Mesenchymal stem cell (in vitro differentiated cells and primary cell): ENCODE measurements at regions not wholly inside any gene's neighbourhood (a gene's known extent, or its start where the extent isn't known, plus 50 kb on each side); places are given as distances from the start of the nearest gene placed in this dataset.

ENCODE experiments used
- DNase-seq: peaks from one replicate; pipeline ENCODE4 v3.0.0-alpha.2; 2013
- H2AFZ ChIP-seq: one replicate; pipeline ENCODE4 v1.6.1; 2013; ENCODE audit warnings: low read depth, mild to moderate bottlenecking, control low read depth, inconsistent platforms, low read length, moderate library complexity
- H2AK5ac ChIP-seq: 2 replicates; pipeline ENCODE4 v1.6.1; 2013; ENCODE audit warnings: low read length, moderate library complexity, mild to moderate bottlenecking, inconsistent platforms; ENCODE audit not compliant: severe bottlenecking
- H2BK120ac ChIP-seq: one replicate; pipeline ENCODE4 v1.6.1; 2013; ENCODE audit warnings: low read depth, mild to moderate bottlenecking, inconsistent platforms, low read length, moderate library complexity
- H2BK12ac ChIP-seq, 2 experiments: one replicate each; pipeline ENCODE4 v1.6.1; 2013; ENCODE audit warnings: inconsistent platforms in 2 of 2, low read length in 2 of 2, mild to moderate bottlenecking in 2 of 2, moderate library complexity in 2 of 2, control low read depth in 1 of 2
- H2BK15ac ChIP-seq: one replicate; pipeline ENCODE4 v1.6.1; 2013; ENCODE audit warnings: mild to moderate bottlenecking, low read depth, inconsistent platforms; ENCODE audit not compliant: poor library complexity, severe bottlenecking
- H2BK5ac ChIP-seq: 2 replicates; pipeline ENCODE4 v1.6.1; 2013; ENCODE audit warnings: low read depth, mild to moderate bottlenecking, low read length, control low read depth, inconsistent platforms; ENCODE audit not compliant: poor library complexity, severe bottlenecking
- H3K14ac ChIP-seq, 2 experiments: one replicate each; pipeline ENCODE4 v1.6.1; 2013; ENCODE audit warnings: inconsistent platforms in 2 of 2, low read length in 2 of 2, control low read depth in 1 of 2, mild to moderate bottlenecking in 1 of 2, moderate library complexity in 1 of 2
- H3K18ac ChIP-seq, 2 experiments: one replicate each; pipeline ENCODE4 v1.6.1; 2013; ENCODE audit warnings: inconsistent platforms in 2 of 2, low read length in 2 of 2, control low read depth in 1 of 2, low read depth in 1 of 2, mild to moderate bottlenecking in 1 of 2
- H3K23ac ChIP-seq, 2 experiments: one replicate each; pipeline ENCODE4 v1.6.1; 2013; ENCODE audit warnings: inconsistent platforms in 2 of 2, low read length in 2 of 2, mild to moderate bottlenecking in 2 of 2, moderate library complexity in 2 of 2, control low read depth in 1 of 2
- H3K27ac ChIP-seq: 2 replicates; pipeline ENCODE4 v1.5.1; 2013; ENCODE audit warnings: mild to moderate bottlenecking, moderate library complexity, low read length, control low read depth, inconsistent platforms; ENCODE audit not compliant: poor library complexity, severe bottlenecking
- H3K27me3 ChIP-seq, 2 experiments: 2 replicates each; pipeline versions ENCODE4 v1.6.1 to v1.7.0; 2013; ENCODE audit warnings: low read length in 2 of 2, mild to moderate bottlenecking in 2 of 2, moderate library complexity in 2 of 2, control low read depth in 1 of 2, inconsistent platforms in 1 of 2; ENCODE audit not compliant: control insufficient read depth in 1 of 2, insufficient read depth in 1 of 2
- H3K36me3 ChIP-seq, 2 experiments: 2 replicates each; pipeline versions ENCODE4 v1.6.1 to v1.7.0; 2013; ENCODE audit warnings: low read length in 2 of 2, control low read depth in 1 of 2, inconsistent platforms in 1 of 2, low read depth in 1 of 2, mild to moderate bottlenecking in 1 of 2; ENCODE audit not compliant: insufficient read depth in 2 of 2, control insufficient read depth in 1 of 2
- H3K4ac ChIP-seq, 2 experiments: one replicate each; pipeline ENCODE4 v1.6.1; 2013; ENCODE audit warnings: inconsistent platforms in 2 of 2, low read length in 2 of 2, mild to moderate bottlenecking in 2 of 2, moderate library complexity in 2 of 2, control low read depth in 1 of 2, low read depth in 1 of 2
- H3K4me1 ChIP-seq: 2 replicates; pipeline ENCODE4 v1.6.1; 2013; ENCODE audit warnings: low read depth, low read length, control low read depth; ENCODE audit not compliant: control insufficient read depth, insufficient read depth
- H3K4me2 ChIP-seq: 2 replicates; pipeline ENCODE4 v1.6.1; 2013; ENCODE audit warnings: low read length, mild to moderate bottlenecking, inconsistent platforms; ENCODE audit not compliant: poor library complexity, severe bottlenecking
- H3K4me3 ChIP-seq, 2 experiments: 2 replicates each; pipeline versions ENCODE4 v1.5.1 to v1.7.0; 2013; ENCODE audit warnings: low read length in 2 of 2, mild to moderate bottlenecking in 2 of 2, control low read depth in 1 of 2, low read depth in 1 of 2; ENCODE audit not compliant: insufficient read depth in 1 of 2
- H3K79me1 ChIP-seq: replicated peaks from 2 replicates; pipeline ENCODE4 v1.6.1; 2013; ENCODE audit warnings: mild to moderate bottlenecking, control low read depth, low read length, inconsistent platforms; ENCODE audit not compliant: poor library complexity, severe bottlenecking
- H3K9ac ChIP-seq: 2 replicates; pipeline ENCODE4 v1.7.0; 2013; ENCODE audit warnings: mild to moderate bottlenecking, low read length, moderate library complexity
- H3K9me3 ChIP-seq: 2 replicates; pipeline ENCODE4 v1.7.0; 2013; ENCODE audit warnings: mild to moderate bottlenecking, low read length; ENCODE audit not compliant: control insufficient read depth
- H4K8ac ChIP-seq: one replicate; pipeline ENCODE4 v1.6.1; 2013; ENCODE audit warnings: inconsistent platforms, mild to moderate bottlenecking, low read length, moderate library complexity
- H4K91ac ChIP-seq: one replicate; pipeline ENCODE4 v1.6.1; 2013; ENCODE audit warnings: mild to moderate bottlenecking, low read length, inconsistent platforms
- WGBS: methylation state at CpG from one replicate; pipeline ENCODE4 v1.1.7; 2013; ENCODE audit warnings: mixed read lengths; 5-methylcytosine and 5-hydroxymethylcytosine counted together

- no peak overlapping the region for H3K4me3 ChIP-seq
- H2BK120ac ChIP-seq, result no peak overlapping the region
- no peak overlapping the region for H2BK12ac ChIP-seq
- no peaks in the 10 kb centered on the region for H3K27me3 ChIP-seq
- no peak overlapping the region for H3K4me2 ChIP-seq
- no peak for DNase-seq
- no peak overlapping the region for H3K9ac ChIP-seq
- no peak overlapping the region for H4K91ac ChIP-seq
- H3K23ac ChIP-seq, result no peak overlapping the region
- no peak overlapping the region for H4K8ac ChIP-seq
- no peak overlapping the region for H2BK15ac ChIP-seq
- no peak overlapping the region for H3K14ac ChIP-seq
- H3K18ac ChIP-seq, result no peak overlapping the region
- H2BK5ac ChIP-seq, result no peak overlapping the region
- 50% methylated on average over 1 of the region's 1 CpG for WGBS
- H3K4ac ChIP-seq, result no peak overlapping the region
- H2AK5ac ChIP-seq, result no peak overlapping the region
- H3K27ac ChIP-seq, result no peak overlapping the region
- H3K79me1 ChIP-seq, result no peaks in the 10 kb centered on the region
- H3K4me1 ChIP-seq, result peaks cover 4% of the 10 kb centered on the region
- H2AFZ ChIP-seq, result no peak overlapping the region
- no peaks in the 10 kb centered on the region for H3K9me3 ChIP-seq
- H3K36me3 ChIP-seq, result no peaks in the 10 kb centered on the region
Observed at GRCh38 chr15:53246404-53246803, 456.3 kb upstream of the ONECUT1 start.

GRCh38 chr15:53233801-53234200, 443.7 kb upstream of the ONECUT1 start:
- WGBS, result 61% methylated on average over 2 of the region's 2 CpGs
- Histone ChIP-seq H3K9ac (no peak overlapping the region), H3K4ac (no peak overlapping the region), H3K4me3 (no peak overlapping the region), H3K36me3 (no peaks in the 10 kb centered on the region), H3K4me2 (no peak overlapping the region), H2BK5ac (no peak overlapping the region), H3K27me3 (no peaks in the 10 kb centered on the region), H3K27ac (no peak overlapping the region), H4K91ac (no peak overlapping the region), H4K8ac (no peak overlapping the region), H2BK15ac (no peak overlapping the region), H3K9me3 (no peaks in the 10 kb centered on the region), H3K4me1 (no peaks in the 10 kb centered on the region), H3K18ac (no peak overlapping the region), H3K14ac (no peak overlapping the region), H3K23ac (no peak overlapping the region), H3K79me1 (no peaks in the 10 kb centered on the region), H2AFZ (no peak overlapping the region), H2AK5ac (no peak overlapping the region), H2BK12ac (no peak overlapping the region), H2BK120ac (no peak overlapping the region)
- DNase-seq, result no peak

- H4K91ac ChIP-seq, result no peak overlapping the region
Observed at GRCh38 chr15:53230473-53230872, 440.3 kb upstream of the ONECUT1 start.

GRCh38 chr15:53226559-53226958, 436.4 kb upstream of the ONECUT1 start:
- Histone ChIP-seq H3K4me2 (no peak overlapping the region), H3K27ac (no peak overlapping the region), H3K27me3 (no peaks in the 10 kb centered on the region), H2BK5ac (no peak overlapping the region), H3K4me1 (no peaks in the 10 kb centered on the region), H3K14ac (no peak overlapping the region), H3K4me3 (no peak overlapping the region), H2BK12ac (no peak overlapping the region), H3K36me3 (no peaks in the 10 kb centered on the region), H3K4ac (no peak overlapping the region), H3K9ac (no peak overlapping the region), H2AFZ (no peak overlapping the region), H3K23ac (no peak overlapping the region), H2BK15ac (no peak overlapping the region), H4K8ac (no peak overlapping the region), H3K18ac (no peak overlapping the region), H2BK120ac (no peak overlapping the region), H2AK5ac (no peak overlapping the region), H3K9me3 (peaks cover 3% of the 10 kb centered on the region), H3K79me1 (no peaks in the 10 kb centered on the region), H4K91ac (no peak overlapping the region)
- 95% methylated on average over 2 of the region's 2 CpGs for WGBS
- DNase-seq, result no peak

More at GRCh38 chr15:53230473-53230872, 440.3 kb upstream of the ONECUT1 start:
- Histone ChIP-seq H2AFZ (no peak overlapping the region), H3K9ac (no peak overlapping the region), H2BK5ac (no peak overlapping the region), H3K4me2 (no peak overlapping the region), H3K4me1 (no peaks in the 10 kb centered on the region), H3K4me3 (no peak overlapping the region), H3K23ac (no peak overlapping the region), H3K27ac (no peak overlapping the region), H3K79me1 (no peaks in the 10 kb centered on the region), H2BK15ac (no peak overlapping the region), H3K14ac (no peak overlapping the region), H3K9me3 (peaks cover 3% of the 10 kb centered on the region), H3K4ac (no peak overlapping the region), H3K18ac (no peak overlapping the region), H4K8ac (no peak overlapping the region), H2BK120ac (no peak overlapping the region), H2BK12ac (no peak overlapping the region), H2AK5ac (no peak overlapping the region), H3K36me3 (no peaks in the 10 kb centered on the region), H3K27me3 (no peaks in the 10 kb centered on the region)
- WGBS, result 63% methylated on average over 1 of the region's 1 CpG
- no peak for DNase-seq
